HL-60/S4 treated with phorbol 12-myristate 13-acetate at 8.2 ng/mL for 4 days and 3 days (cell line): ENCODE measurements at regions not wholly inside any gene's neighbourhood (a gene's known extent, or its start where the extent isn't known, plus 50 kb on each side); places are given as distances from the start of the nearest gene placed in this dataset.

Experiments
- in situ Hi-C: fragments of 300-500 bp; cut with MboI; formaldehyde crosslinking; loops from 2 replicates; pipeline ENCODE4 v1.15.0; 2022; ENCODE audit warnings: low sequenced_read_pairs

DNA sequence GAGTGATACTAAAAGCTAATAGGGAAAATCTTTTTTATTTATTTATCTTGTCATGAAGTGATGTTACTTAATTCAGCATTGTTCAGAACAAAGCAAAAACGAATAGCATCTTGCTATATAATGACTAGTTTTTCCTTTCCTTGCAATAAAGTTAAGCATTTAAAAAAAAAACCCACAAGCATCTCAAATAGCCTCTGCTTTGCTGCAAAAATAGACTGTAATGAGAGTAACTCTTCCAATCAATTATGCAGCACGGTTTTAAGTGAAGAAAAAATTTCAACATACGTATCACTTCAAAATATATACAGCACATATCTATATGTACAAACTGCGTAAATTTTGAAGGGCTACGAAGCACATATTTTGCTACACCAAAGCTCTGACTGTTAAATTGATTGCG lies 153.3 kb upstream of the VRK2 start:
- in situ Hi-C loops: no loop called here

DNA sequence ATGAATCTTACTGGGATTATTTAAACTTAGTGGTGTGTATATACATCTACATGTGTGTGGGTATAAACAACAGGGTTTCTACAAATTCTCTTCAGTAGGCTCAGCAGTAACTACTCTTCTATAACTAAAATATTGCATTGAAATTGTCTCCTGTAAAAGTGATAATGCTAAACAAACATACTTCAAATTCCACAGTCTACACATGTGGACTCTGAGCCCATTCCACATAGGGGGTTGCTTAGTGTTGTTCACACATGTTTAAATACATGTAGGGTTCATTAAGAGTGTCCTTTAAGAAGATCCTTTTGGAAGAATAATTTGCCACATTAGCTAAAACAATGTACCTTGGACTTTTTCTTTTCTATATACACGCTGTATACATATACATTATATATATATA lies 152.8 kb upstream of the VRK2 start:
- in situ Hi-C loops: no loop called here

DNA sequence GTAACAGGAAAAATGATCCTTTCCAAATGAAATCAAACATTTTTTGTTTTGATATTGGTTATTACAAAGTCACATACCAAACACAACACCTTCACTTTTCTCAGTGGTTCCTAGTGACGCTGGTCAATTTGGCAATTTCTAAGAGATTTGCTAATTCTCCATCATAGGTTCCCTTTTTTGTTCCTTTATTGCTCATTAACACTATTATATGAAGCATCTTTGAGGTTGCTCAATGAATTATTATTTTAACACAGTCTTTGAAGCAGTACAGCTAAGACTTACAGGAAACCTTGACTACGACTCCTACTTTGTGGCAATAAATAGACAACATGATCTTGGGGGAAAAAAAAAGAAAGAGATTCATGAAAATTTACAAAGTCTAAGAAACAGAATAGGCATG lies 152.2 kb upstream of the VRK2 start:
- in situ Hi-C loops: no loop called here

DNA sequence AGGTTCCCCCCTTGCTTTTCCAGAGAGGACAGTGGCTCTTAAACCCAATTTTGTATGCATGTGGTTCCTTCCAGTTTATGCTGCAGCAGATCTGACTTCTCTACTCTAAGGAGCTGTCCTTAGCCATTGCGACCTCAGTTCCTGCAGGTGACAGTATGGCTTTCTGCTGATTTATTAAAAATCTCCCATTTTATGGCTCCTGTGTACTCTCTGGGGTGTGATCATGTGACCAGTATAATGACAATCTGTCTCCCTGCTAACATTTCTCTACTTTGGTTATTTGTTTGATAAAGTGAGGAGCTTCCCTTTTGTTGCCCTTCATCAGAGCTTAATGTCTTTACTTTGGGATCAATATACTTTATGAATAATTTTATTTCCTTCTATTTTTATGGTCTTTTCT lies 148.7 kb upstream of the VRK2 start:
- in situ Hi-C loops: no loop called here

DNA sequence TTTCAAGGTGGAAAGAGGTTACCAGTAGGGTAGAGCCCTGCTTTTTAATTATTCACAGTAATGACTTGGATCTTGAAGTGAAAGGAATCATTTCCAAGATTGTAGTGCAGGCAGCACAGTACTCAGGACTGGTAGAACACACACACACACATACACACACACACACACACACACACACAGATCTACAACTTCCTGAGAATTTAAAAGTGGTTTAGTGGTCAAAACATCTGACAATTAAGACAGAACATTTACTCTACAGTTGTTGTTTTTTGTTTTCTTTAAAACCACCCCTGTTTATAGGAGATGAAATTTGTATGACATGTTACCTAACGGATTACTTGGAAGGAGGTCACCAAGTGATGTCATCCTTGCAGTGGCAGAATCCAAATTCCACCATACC lies 146.7 kb upstream of the VRK2 start:
- in situ Hi-C loops: no loop called here

DNA sequence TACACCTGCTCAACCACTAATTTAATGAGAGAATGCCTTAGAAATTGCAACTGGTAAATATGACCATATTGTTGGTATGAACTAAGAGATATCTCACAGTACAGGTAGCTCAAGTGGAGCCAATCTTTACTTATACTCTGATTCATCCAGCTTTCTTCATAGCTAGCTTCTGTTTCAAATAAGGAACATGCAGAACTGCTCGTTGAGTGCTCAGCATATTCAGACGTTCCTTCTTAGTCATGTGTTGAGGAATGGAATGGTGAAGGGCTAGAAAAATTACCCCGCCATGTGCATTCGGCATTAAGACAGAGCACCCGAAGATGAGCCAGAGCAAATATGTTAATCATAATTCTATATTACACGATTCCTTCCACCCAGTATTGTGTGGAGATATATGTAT lies 144.0 kb upstream of the VRK2 start:
- in situ Hi-C loops: no loop called here

DNA sequence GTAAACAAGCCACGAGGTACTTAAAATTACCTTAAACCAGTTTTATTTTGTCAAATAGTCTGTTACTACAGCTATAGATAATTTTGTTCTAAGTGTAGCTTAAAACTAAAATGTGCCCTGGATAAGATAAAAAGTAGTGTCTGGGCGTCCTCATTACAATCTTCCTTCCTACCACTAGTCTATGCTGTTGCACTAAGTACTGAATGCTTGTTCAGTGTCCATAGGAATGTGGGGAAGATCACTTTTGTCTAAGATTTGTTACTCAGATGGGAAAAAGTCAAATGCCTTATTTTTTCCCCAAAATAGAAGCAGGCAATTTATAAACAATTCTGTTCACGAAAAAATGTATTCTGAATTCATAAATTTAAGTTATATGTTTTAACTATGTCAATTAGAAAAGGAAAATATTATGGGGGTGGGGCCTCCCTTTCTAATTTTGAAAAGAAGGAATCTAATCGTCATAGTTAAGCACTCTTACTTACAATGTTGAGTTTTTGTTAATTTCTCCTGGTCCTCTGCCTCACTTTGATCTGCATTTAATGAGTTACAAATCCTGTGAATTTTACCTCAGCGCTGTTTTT lies 140.4 kb upstream of the VRK2 start:
- in situ Hi-C loops: no loop called here

DNA sequence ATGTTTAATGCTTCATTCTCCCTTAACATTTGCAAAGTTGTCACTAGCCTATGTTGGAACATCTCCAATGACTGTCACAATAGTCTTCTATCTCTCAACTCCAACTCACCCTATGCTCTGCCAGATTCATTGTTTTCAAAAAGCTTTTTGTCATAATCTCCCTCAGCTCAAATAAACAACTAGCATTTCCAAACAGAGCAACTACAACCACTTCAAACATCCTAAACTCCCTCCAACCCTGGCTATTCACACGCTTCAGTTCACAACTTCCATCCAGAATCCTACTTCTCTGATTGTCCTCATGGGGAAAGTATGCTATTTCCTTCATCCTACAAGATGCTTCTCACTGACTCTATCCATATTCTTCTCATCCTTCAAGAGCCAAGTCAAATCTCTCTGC lies 139.2 kb upstream of the VRK2 start:
- in situ Hi-C loops: no loop called here

DNA sequence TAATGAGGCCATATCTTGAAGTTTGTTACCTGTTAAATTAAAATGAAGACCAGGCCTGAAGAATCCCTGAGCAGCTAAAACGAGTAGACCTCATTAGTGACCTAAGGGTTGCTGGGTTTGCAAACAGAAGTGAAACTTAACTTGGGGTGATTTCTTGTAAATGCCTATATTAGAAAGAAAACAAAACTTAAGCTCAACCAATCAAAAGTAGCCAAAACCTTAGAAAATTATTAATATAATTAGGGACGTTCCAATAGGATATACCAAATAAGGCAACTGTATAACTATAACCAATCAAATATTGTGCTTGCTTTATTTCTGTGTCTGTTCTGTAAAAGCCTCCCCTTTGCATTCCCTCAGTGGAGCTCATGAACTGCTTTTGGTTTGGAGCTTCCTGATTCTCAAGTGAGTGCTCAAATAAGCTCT lies 137.9 kb upstream of the VRK2 start:
- in situ Hi-C loops: no loop called here

DNA sequence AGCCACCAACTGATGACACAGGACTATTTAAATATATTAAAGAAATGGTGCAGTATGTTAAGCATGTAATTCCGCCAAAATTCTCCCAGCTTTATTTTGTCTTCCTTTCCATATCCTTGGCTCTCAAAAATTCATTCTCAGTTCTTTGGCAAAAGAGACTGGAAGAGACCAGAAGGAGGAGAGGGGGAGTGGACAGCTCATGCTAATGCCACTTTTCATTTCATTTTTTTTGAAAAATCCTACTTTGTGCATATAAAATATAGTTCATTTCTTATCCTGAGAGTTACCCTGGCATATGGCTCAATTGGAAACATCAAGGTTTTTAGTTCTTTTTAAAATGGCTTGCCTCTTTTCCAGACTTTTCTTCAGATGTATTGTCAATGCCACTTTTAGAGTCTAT lies 128.5 kb upstream of the VRK2 start:
- in situ Hi-C loops: no loop called here

DNA sequence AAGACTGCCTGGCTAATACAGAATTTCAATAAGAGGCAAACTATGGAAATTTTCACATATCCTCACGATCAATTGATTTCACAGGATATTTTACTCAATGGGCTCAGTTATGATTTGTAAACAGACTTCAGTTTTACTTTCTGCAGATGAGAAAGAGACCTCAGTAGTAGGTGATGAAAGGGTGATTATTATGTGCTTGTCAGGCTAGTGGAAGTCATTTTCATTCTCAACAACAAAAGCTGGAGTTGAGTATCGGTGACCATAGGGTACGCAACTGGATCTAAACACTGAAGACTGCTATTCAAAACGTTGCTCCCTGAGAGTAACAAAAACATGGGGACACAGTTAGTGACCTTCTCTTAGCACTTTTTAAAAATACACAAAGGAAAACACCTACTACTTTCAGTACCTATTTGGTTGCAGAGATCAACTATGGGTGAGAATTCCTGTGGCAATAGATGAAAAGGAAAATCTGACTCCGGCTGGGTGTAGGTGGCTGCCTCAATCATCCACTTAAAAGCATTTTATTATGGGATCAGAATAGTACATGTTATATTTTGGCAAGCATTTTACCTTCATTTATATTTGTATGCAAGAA lies 126.2 kb upstream of the VRK2 start:
- in situ Hi-C loops: no loop called here

DNA sequence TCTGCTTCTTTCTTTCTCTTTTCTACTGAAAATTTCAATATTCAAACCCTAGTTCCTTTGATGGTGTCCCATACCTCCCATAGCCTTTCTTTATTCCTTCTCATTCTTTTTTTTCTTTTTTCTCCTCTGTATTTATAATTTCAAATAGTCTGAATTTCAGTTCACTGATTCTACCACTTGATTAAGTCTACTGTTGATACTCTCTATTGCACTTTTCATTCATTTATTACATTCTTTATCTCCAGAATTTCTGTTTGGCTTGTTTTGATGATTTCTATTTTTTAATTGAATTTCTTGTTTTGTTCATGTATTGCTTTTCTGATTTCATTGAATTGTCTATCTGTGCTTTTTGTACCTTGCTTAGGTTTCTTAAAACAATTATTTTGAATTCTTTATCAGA lies 111.9 kb upstream of the VRK2 start:
- in situ Hi-C loops: no loop called here

DNA sequence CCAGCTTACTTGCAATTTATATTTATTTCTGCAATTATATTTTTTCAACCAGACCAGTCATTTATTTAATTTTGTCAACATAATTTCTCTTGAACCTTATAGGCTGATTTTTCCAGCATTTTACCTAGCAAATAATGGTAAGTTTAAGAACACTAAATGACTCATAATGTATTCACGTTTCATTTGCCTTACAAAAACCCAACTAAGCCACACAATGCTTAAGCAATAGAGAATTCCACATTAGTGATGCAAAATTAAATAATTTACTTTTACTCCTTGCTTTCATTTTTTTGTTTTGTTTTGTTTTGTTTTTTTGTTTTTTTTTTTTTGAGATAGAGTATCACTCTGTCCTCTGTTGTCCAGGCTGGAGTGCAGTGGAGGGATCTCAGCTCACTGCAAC lies 110.4 kb upstream of the VRK2 start:
- in situ Hi-C loops: no loop called here

DNA sequence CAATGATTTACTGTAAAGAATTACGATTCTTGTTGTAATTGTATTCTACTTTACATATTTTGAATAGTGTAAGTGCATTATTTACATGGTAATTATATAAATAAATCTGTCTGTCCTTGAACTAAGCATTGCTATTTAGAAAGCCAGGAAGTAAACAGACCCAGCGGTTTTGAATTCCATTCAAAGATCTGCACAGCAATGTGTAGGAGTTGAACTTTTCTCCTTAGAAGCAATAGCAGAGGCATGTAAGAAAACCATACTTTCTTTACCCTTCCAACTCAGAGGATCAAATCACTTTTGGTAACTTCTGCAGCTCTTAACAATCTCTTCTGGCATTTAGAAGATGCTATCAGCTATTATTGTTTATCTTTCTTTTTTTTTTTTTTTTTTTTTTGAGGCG lies 109.2 kb upstream of the VRK2 start:
- in situ Hi-C loops: no loop called here

DNA sequence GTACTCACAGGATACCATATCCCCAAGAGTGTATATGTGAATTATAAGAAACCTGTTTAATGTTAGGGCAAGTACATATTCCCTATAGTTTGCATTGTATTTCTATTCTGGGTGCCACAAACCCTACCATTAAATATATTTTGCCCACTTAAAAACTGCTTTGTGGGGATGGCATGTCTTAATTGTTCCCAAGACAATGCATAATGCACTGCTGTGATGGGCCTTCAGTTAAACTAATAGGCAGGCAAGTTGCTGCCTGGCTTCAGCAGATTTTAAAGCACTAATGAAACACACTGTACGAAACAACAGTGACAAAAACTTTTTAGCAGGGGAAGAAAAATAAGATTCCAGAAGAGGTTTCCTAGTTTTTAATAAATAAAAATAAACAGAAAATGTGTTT lies 104.8 kb upstream of the VRK2 start:
- in situ Hi-C loops: no loop called here

DNA sequence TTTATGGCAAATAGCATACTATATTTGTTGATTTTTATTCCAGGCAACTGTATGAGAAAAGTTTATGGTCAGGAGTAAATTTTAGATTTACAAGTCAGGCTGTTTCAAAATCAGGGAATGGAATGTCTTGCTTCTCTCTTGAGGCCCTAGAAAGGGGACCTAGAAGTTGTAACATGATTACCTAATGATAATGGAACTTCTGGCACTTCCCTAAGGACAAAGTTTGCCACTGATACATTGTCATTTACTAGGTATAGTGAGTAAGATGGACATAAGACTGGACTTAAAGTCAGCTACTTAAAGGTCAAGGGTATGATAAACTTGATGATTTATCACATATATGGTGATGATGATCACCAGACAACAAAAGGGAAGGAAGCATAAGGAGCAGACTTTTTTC lies 103.3 kb upstream of the VRK2 start:
- in situ Hi-C loops: no loop called here

DNA sequence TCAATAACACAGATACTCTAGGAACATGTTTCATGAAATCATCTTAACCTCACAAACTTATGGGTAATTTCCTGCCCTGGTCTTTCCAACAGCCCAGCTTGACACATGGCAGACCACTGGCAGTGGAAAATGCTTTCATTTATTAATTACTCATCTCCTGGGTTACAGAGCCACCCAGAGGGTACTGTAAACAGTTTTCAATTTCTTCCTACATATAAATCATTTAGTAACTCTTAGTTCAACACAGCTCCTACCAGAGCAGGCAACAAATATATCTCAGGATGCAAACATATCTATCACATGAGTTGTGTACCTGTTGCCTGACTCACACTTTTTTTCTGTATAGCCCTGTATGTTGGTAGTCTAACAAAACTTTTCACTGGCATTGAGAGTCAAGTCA lies 99.2 kb upstream of the VRK2 start:
- in situ Hi-C loops: no loop called here

DNA sequence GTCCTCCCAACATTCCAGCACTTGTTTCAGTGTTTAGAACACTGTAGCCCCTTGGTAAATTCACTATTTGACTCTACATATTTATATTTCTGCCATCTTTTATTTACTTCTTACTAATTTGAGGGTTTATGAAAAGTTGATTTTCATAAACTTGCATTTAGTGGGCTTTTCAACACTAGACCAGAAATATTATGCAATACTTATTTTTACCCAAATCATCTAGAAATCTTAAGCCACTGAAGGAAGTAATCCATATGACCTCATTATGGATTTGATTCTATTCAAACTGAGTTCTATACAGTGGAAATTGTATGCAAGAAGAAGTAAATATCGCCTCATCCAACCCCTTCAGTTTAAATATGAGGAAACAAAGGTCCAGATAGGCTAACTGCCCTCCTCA lies 92.6 kb upstream of the VRK2 start:
- in situ Hi-C loops: no loop called here

DNA sequence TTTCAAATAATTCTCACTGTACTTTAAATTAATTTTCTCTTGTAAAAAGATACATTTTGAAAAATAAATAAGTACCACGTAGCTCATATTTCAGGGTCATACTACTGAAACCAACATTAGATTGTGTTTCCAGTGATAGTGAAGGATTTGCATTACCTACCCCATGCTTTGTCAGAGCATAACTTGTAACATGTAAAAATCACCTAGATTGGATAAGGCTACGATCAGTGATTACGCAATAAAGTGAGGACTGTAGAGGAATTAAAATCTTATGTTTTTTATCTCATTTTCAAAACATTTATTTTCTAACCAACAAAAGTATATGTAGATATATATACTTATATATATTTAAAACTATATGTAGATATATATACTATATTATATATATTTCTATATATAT lies 89.4 kb upstream of the VRK2 start:
- in situ Hi-C loops: no loop called here

DNA sequence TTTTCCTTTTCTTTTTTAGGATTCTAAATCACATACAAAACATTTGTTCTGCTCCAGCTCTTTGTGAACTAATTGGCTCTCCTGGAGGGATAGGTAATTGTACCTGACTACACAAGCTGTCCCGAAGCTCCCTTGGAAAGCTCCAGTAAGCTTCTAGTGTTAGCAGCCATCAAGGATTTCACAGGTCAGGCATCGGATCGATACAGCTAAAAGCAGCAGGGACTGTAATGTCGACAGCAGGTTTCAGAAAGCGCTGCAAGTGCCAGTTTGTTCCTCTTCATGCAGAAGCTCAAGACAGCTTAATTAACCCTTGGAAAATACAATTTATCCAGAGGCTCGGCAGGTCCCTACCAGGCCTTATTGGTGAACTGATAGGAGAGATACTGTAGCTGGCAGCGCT lies 87.2 kb upstream of the VRK2 start:
- in situ Hi-C loops: no loop called here

DNA sequence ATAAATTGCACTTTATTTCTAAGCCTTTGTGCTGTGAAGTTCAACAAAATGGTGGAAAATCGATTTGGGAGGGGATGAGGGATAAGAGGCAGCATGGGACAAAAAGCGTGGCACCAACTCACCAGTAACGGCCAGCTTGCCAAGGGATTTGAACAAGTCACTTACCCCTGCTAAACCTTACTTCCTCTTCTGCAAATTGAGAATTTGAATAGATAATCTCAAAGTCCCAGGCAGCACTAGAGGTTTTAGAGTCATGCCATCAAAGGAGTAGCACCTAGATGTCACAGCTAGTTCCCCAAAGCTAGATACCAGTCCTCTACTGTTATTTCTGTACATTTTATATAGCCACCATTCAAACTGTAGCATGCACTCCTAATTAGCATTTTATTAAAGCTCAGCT lies 83.7 kb upstream of the VRK2 start:
- in situ Hi-C loops: no loop called here

DNA sequence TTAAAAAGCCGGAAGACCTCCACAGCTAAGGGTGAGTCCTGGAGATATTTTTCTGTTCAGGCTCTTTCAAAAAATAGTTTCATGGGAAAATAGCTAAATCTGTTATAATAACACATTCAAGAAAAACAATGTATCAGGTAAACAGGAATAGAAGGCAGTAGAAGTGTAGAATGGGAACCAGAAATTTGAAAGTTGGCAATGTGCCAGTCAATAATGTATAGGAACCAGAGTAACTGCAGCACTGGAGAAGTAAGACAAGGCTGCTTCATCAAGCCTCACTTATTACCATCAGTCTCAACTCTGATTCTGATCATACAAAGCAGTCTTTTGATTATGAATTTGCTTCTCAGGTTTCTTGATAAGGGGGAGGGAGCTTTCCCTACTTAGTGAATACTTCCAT lies 81.4 kb upstream of the VRK2 start:
- in situ Hi-C loops: no loop called here

DNA sequence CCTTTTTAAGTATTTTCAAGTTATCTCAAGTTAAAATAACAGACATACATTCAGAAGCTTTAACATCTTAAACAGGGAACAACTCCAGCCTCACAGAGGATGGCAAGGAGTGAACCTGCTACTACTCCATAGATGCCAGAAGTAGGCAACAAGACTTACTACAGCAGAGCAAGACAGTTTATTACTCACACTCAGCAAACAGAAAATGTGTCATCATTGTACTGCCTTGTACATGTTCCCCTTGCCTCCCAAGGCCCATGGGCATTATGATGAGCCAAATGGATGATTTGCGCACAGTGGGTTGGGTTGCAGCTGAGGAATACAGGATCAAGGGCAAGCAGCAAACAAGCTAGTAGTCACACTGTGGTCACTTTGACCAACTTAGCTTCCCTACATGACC lies 80.6 kb upstream of the VRK2 start:
- in situ Hi-C loops: no loop called here
